Uterus (tissue), 2 donors: ENCODE measurements at regions not wholly inside any gene's neighbourhood (a gene's known extent, or its start where the extent isn't known, plus 50 kb on each side); places are given as distances from the start of the nearest gene placed in this dataset.

Experiments used
- CTCF ChIP-seq, 4 experiments: fragments of 200-600 bp in 2 of 4; fragments of 450-650 bp in 2 of 4; sonication (generic) in 2 of 4; IDR thresholded peaks; one replicate each; pipeline ENCODE4 v1.5.1; 2016 to 2019; ENCODE audit warnings: antibody characterized with exemption in 4 of 4, mild to moderate bottlenecking in 2 of 4, moderate library complexity in 1 of 4
- POLR2A ChIP-seq, 2 donors: fragments of 450-650 bp; IDR thresholded peaks; one replicate each; pipeline ENCODE4 v1.6.1; 2016; ENCODE audit warnings: antibody characterized with exemption in 2 of 2, mild to moderate bottlenecking in 1 of 2, moderate library complexity in 1 of 2

GRCh38 chr6:21386744-21387143 is 206.8 kb upstream of the SOX4 start:
- TF ChIP-seq CTCF (IDR thresholded peaks at IDR 0.05) (no peak), POLR2A (IDR thresholded peaks at IDR 0.05) (no peak)
